ENCODE measurements at regions not wholly inside any gene's neighbourhood (a gene's known extent, or its start where the extent isn't known, plus 50 kb on each side); places are given as distances from the start of the nearest gene placed in this dataset.

DNA sequence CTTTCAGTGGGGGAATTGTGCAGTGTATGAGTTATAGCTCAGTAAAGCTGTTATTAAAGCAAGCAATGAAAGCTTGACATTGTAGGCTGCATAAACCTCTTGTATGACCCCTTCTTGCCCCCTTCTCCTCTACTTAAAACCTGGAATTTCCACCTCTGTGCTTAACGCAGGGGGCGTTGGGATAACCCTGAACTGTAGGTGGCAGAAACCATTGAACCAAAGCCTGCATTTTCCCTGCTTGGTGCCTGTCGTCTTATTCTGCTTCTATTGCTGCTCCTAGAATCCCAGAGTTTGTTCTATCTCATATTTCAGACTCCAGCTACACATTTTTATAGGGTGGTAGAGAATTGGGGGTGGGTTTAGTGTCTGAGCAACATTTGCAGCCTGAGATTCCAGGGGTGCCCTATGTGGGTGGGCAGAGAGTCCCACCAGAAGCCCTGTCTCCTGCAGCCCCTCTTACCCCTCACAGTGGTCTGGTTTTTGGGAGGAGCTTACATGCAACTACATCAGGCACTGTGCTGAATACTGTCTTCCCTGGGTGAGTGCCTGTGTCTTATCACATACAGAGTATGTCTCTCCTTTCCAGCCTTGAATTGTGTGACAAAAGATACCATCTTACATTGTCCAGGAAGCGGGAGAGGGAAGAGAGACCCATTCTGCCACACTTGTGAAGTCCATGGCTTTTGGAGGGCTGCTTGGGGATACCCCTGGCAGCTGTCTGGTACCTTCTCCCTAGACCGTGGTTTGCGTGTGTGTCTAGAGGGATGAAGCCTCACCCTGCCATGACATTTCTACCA, 407.7 kb upstream of the EEF2KMT start:
- DNase-seq, result no peak

DNA sequence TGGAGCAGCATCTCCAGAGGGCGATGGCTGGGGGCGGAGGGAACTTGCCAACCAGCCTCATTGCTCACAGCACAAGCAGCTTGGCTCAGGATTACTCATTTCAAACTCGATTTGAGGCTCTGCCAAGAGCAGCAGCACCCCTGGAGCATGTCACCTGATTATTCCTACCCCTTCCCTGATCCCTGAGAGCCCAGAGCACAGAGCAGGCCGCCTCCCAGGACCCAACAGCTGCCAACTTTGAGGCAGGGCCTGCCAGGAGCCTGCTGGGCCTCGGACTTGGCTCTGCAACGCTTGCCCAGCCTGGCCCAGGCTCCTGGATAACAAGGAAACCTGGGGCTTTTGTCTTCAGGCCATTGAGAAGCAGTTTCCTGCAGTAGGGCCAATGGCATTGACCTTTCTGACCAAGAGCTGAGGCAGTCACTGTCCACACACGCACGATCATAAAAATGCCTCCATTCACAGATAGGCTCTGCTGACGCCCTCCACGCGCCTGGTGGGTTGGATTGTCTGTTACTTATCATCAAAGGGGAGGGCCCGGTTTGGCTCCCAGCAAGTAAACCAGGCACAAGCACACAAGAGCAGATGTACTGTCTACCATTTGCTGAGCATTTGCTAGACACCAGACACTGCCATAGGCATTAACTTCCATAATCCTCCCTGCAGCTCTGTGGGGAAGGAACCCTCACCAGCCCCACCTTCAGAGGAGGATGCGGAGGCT, 406.6 kb upstream of the EEF2KMT start:
- DNase-seq, result no peak

DNA sequence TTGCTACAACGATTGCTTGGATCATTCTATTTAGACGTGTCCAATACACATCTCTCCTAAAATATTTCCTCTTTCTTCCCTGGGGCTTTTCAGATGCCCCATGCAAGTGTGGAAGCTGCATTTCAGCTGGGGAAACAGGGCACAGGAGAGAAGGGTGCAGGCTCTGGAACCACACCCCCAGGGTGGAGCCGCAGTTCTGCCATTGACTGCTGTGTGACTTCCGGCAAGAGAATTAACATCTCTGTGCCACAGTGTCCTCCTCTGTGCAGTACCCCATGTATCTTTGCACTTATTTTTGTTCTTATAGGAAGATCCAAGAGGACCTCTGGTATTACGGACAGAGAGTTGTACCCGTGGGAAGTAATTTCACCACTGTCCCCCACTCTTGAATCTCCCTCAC, 405.3 kb upstream of the EEF2KMT start:
- no peak for DNase-seq

DNA sequence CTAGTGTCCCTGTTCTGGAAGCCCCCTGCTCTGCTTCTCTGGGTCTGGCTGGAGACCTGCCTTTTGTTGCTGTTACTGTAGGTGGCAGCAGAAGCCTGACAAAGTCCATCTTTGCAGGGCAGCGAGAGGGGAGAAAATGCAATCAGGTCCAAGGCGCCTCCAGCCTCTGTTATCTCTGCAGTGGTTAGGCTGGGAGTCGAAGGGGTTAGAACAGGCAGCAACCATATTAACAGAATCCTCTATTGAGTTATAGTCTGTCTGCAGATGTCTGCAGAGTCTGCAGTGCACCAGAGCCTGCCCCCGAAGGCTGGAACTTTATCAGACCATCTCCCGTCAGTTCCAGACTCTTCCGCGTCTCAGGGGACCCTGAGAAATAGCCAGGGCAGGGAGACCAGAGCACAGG, 404.9 kb upstream of the EEF2KMT start:
- DNase-seq, result peak in 1 of 2 donors; percentile 3

DNA sequence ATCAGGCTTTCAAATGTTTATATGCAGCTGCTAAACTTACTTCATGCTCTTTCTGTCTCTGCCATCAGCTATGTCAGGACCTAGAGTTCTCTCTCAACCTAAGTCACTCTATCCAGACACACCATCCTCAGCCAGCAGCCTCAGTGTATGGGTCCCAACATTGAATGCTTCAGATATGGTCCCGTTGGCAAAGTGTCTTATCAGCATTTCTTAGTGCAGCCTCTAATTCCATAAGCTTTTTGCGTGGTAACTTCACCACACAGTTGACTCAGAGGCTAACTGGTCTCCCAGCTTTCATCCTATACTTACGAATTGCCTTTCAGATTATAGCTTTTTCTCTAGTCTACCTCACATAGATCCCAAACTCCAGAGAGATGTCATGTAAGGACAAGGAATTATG, 402.9 kb upstream of the EEF2KMT start:
- DNase-seq, result no peak

DNA sequence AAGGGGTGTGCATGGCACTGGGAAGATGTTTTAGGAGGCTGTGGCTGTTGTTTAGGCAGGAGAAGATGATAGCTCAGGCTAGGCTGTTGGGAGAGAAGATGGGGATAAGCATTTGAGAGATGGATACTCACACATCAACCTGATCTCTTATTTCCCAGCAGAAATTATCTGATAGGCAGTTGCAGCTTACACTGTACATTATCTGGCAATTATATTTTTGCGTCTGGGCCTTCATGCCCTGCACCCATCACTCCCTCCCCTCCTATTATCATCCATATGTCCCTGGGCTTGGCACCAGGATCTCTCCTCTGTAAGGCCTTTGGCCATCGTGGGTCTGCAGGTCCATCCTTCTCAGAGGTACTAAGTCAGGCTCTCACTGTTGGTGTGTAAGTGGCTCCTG, 401.0 kb upstream of the EEF2KMT start:
- no peak for DNase-seq

DNA sequence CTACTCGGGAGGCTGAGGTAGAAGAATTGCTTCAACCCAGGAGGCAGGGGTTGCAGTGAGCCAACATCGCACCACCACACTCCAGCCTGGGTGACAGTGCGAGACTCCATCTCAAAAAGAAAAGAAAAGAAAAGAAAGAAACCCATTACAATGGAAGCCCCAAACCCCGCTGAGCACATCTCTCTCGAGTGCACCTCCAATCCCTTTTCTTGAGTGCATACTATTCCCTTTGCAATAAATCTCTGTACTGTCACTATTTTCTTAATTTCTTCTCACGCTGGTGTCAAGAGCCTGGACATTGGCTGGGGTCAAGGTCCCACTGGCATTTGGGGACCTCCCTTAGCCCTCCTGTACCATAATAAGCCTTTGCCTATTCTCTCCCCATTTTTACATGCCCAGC, 398.4 kb upstream of the EEF2KMT start:
- DNase-seq, result no peak

DNA sequence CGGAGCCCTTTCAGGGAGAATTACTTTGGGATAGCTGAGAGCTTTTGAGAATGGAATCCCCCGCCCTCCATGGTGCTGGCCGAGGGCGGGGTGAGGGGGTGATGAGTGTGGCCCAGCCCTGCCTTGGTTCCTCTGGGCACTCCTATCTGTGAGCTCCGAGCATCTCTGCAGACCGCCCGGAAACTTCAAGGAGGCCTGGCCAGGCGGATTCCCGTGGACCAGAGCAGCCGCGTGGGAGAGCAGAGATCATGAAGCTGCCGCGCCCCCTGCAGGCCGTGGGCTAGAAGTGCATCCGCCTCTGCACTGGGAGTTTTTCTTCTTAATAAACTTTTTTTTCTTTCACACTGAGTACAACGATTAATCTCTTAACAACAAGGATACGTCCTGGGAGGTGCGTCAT, 392.9 kb upstream of the EEF2KMT start:
- peak; percentile 36 to 59 for DNase-seq

DNA sequence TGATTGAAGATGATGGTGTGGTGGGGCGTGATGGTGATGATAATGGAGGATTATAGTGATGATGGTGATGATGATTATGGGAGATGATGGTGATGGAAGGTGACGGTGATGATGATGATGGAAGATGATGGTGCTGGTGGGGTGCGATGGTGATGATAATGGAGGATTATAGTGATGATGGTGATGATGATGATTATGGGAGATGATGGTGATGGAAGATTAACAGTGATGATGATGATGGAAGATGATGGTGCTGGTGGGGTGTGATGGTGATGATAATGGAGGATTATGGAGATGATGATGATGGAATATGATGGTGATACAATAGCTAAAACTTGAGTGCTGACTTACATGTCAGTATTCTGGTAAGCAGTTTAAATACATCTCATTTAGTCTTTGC, 391.0 kb upstream of the EEF2KMT start:
- DNase-seq, result no peak

DNA sequence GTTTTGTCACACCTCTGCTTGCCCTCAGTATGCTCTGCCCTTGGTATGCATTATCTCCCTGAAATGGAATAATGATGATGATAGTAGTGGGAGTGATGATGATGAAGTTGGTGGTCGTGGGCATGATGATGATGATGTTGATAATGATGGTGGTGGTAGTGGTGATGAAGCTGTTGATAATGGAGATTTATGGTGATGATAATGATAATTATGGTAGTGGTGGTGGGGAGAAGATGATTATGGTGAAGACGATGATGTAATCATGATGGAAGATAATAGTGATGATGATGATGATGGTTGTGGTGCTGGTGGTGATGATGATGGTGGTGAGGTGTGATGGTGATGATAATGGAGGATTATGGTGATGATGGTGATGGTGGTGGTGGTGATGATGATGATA, 390.1 kb upstream of the EEF2KMT start:
- no peak for DNase-seq

DNA sequence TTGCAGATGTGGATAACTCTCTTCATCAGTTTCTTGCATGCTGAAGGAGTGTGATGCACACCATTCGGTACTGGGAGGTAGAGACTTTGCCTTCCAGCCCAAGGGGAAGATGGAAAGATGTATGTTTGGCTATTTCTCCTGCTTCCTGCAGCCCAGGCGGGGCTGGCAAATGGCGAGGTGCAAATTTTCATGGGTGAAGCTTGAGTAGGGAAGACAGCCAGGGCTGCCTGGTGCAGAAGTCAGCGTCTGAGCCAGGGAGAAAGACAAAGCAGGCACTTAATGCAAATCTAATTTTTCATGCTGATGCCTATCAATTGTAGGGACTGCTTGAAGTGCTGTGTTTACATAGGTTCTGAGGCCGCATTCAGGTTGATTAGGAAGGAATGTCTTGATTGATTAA, 384.7 kb upstream of the EEF2KMT start:
- DNase-seq, result no peak

DNA sequence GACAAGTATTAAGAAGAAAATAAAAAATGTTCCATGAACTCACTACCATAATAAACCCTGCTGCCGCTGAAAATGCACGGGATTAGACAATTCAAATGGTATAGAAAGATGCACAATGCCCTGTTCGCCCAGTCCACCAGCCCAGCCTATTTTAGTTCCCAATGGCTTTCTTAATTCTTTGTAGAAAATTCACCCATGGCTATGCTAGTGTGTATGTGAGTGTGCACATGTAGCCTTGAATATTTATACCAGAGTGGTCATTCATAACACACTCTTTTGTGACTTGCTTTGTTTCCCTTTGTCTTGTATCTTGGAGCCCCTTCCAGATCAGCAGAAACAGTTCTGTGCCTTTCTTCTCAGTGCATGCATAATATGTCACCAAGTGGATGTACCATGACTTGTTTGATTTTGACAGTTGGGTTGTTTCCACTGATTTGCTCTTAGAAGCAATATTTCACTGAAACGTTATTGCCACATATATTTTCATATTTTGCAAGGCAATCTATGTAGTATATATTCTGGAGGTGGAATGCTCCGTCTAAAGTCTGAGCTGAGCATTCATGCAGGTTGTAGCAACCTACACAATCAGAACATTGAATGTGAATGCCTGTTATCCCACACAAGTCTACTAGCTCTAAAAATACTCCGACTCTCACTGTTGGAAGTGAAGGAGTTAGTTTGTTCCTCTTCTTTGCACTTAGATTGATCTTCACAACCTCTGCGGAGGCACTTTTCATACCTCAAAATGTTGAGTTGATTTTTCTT, 383.0 kb upstream of the EEF2KMT start:
- no peak for DNase-seq

DNA sequence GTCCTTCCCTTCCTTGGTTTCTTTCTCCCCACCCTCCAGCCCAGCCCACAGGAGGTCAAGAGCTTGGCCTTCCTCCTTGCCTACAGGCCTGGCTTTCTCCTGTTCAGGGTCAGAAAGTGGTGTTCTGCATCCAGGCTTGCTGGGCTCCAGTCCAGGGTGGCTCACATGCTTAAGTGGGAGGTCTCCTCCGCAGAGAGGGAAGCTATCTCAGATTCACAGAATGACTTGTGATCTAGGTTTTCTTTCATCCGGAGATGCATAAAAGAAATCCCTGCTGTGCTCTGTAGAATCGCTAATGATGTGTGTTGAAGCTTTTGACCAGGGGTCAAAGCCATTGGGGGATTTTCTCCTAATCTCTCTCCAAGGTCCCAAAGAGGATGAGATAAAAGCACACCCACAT, 382.3 kb upstream of the EEF2KMT start:
- DNase-seq, result no peak

DNA sequence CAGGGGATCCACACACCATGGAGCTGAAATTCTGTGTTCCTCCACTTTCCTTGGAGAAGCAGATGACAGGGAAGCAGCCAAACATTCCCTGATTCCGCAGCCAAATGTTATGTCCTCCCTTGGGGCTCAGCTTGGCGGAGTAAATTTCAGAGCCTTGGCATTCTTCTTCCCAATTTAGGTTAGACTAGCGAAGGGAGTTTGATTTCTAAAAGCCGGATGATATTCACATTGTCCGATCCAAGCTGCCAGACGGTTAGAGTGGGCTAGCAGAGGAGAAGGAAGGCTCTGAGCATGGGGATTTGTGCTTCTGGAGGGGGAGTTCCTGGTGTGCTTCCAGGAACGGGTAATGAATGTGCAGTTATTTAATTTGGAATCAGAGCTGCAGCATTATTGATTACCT, 380.4 kb upstream of the EEF2KMT start:
- DNase-seq, result no peak

DNA sequence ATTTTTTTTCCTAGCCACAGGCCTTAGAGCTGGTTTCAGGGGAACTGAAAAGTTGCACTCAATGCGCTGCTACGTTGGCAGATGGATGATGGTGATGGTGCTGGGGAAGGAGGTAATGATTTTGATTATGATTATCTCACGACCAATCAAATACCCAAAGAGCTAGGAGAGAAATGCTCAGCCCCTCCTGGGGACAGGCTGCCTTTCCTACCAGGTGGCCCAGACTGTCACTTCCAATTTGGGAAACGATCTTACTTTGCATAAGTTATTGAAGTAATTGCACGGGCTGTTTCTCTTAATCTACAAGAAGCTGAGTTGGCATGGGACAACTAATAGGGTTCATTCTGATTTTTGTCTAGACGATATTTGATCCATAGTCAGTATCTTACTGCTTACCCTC, 379.7 kb upstream of the EEF2KMT start:
- no peak for DNase-seq

DNA sequence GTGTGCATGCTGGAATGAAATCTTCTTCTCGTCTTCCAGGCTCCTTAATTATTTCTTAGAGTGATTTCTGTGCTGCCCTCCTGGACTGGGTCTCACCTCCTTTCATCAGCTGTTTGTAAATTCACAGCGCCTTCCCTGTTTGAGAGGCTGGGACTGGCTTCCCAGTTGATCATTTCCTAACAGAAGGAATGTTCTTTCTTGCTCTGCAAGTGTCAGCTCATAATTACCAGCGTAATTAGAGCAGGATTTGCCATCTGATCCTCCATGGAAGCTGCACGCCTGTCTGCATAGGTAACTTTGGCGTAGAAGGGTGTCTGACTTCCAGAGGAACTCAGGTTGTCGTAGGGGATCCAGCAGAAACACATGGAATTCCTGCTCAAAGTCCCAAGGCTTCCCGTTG, 375.0 kb upstream of the EEF2KMT start:
- DNase-seq, result no peak

DNA sequence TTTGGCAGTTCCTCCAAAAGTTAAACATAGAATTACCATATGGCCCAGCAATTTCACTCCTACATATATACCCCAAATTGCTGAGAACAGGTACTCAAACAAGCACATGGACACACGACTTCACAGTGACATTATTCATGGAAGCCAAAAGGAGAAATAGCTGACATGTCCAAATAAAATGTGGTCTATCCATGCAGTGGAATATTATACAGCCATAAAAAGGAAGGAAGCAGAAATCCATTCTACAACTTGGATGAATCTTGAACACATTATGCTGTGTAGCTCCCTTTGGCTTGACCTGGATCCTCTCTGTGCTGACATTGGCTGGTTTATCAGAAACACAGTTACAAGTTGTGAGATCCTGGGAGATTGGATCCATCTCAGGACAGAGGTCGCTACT, 370.9 kb upstream of the EEF2KMT start:
- no peak for DNase-seq

DNA sequence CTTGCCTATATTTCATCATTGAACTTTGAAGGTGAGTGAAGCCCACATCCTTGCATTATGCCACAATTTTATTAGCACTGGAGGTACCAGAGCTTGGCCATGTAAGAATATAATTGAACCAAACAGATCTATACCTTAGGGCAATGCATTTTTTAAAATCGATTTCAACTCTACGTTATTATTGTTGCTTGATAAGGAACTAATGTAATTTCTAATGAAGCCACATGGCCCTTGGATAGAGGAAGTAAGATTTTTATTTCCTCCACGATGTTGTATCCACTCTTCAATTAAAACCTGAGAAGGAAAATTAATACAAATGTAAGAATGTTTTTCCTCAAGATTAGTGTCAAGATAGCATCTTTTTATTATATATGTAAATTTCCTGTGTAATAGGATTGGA, 370.0 kb upstream of the EEF2KMT start:
- no peak for DNase-seq

DNA sequence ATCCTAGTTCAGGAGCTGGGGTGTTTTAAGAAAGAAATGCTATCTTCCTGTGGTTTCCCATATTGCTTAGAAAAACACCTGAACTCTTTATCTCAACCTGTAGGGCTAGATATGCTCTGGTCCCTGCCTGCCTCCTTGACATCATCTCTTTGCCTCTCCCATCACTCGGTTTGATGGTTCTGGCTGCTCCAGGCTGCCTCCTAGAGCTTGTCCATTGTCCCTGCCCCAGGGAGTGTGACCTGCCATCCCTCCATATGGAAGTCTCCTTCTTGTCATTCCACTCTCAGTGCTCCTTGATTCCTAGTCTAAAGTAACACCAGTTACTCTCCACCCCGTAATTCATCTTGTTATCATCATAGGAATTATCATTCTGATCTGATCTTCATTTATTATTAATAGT, 369.0 kb upstream of the EEF2KMT start:
- DNase-seq, result no peak

DNA sequence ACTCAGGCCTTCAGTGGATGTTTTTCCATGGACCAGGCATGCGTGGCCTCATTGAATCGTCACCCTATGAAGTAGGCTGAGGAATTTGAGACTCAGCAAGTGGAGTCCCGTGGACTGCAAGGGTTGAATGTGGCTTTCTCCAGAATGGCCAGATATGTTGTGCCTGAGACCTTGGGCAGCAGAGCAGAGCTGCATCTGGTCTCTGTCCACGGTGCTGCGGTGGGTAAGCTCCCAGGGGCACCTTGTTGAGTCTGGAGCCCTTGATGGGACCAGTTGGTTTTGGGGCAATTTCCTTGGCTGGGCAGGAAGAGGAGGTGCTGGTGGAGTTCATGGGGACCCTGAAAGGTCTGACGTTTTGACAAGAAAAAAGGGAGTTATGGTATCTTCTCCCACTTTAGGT, 368.1 kb upstream of the EEF2KMT start:
- no peak for DNase-seq

DNA sequence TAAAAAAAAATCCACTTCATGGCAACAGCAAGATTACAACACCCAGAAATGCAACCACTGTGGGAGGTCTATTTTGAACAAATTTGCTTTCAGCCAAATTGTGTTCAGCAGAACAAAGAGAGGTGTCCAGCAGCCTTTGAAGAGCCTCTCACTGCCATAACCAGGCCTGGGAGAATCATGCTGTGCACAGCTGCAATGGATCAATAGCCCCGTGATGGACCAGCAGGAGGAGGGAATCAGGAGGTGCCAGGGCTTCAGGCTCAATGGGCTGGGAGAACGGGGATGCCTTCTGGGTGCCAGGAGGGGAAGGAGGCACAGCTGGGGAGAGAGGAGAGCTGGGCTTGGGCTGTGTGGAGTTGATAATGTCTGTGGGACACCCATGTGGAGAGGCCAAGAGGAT, 366.2 kb upstream of the EEF2KMT start:
- no peak for DNase-seq

DNA sequence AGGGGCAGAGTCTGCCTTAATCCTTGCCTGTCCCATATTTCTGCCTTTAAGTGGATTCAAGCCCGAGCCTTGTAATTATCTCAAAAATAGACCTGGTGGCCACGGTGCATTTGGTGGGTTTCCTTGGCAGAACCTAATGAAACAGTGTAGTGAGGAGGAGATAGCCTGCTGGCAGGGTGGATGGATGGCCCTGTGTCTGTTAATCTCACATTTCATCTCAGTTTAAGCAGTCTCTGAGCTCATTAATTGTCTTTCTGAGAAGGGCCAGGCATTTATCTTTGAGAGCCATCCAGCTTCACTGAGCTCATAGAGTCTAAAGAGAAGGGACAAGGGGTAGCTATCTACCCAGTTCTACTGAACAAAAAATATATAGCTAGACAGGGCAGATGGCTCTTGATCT, 364.0 kb upstream of the EEF2KMT start:
- DNase-seq, result no peak

DNA sequence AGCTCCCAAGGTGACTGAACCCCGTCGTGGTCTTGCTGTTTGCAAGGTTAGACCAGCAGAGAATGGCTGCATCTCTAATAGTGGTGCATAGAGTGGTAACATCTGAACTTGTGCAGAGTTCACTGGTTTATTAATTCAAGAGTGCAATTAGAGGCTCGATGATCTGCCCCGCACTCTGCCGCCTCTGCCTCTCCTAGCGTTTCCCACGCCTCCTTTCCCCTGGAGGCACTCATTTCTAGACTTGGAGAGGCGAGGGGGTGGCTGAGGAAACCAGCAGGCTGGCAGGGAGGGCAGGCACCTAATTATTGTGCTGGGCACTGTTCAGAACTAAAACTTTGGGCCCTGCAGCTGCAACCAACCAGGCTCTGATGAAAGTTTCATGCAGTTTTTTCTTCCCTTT, 363.5 kb upstream of the EEF2KMT start:
- DNase-seq, result no peak

DNA sequence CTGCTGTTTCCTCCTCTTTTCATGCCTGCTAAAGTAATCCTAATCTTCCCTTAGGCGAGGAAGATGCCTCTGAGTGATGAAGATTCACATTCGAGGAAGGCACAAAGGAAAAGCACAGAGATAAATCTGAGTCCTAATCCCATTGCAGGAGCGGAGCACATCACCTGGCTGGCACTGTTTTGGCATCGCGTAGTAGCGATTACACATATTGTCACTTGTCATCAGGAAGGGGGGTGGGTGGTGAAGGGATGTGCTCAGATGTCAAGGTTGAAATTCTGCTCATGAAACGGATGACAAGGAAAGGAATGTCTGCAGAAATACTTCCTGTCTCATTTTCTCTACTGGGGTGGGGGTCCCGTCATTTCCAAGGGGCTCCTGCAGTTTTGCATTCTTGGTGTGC, 363.1 kb upstream of the EEF2KMT start:
- no peak for DNase-seq

Data from inflammatory macrophage (primary cell).